ENCODE measurements at regions not wholly inside any gene's neighbourhood (a gene's known extent, or its start where the extent isn't known, plus 50 kb on each side); places are given as distances from the start of the nearest gene placed in this dataset.

GRCh38 chr18:7172611-7173010 lies 55.0 kb upstream of the LAMA1 start:
- no peak for DNase-seq (ENCODE audit: low spot score)
- H3K4me1 ChIP-seq (ENCODE audit: insufficient read depth) = peaks cover 5% of the 10 kb centered on the region
- H3K4me2 ChIP-seq = no peak overlapping the region
- H2AFZ ChIP-seq = no peak overlapping the region
- H3K27me3 ChIP-seq = no peaks in the 10 kb centered on the region
- no peaks in the 10 kb centered on the region for H3K9me3 ChIP-seq (ENCODE audit: low read depth)
- H3K36me3 ChIP-seq (replicated peaks; ENCODE audit: insufficient read depth, low read depth) = no peaks in the 10 kb centered on the region
- H3K79me2 ChIP-seq = no peaks in the 10 kb centered on the region
- H3K4me3 ChIP-seq = no peak overlapping the region
- H3K27ac ChIP-seq = no peak overlapping the region
- TF ChIP-seq EZH2 (IDR thresholded peaks at IDR 0.05; ENCODE audit: borderline replicate concordance) (no peak), CTCF (IDR thresholded peaks at IDR 0.05; ENCODE audit: poor library complexity) (no peak), EZH2phosphoT487 (IDR thresholded peaks at IDR 0.05; ENCODE audit: low read depth, severe bottlenecking, unreplicated experiment) (no peak)
- WGBS (ENCODE audit: low lambda C conversion rate, missing lambda C conversion rate) = 73% methylated on average over 10 of the region's 10 CpGs
- H3K9me2 ChIP-seq (replicated peaks; ENCODE audit: insufficient read depth) = no peaks in the 10 kb centered on the region
- H4K20me1 ChIP-seq (ENCODE audit: insufficient read depth, poor library complexity, severe bottlenecking) = no peaks in the 10 kb centered on the region

GRCh38 chr18:7170292-7170691 lies 52.7 kb upstream of the LAMA1 start:
- DNase-seq (ENCODE audit: low spot score) = no peak
- no peaks in the 10 kb centered on the region for H3K9me2 ChIP-seq (replicated peaks; ENCODE audit: insufficient read depth)
- no peaks in the 10 kb centered on the region for H3K27me3 ChIP-seq
- H3K27ac ChIP-seq = no peak overlapping the region
- no peaks in the 10 kb centered on the region for H3K79me2 ChIP-seq
- H3K4me1 ChIP-seq (ENCODE audit: insufficient read depth) = peaks cover 5% of the 10 kb centered on the region
- no peaks in the 10 kb centered on the region for H3K36me3 ChIP-seq (replicated peaks; ENCODE audit: insufficient read depth, low read depth)
- H3K4me2 ChIP-seq = no peak overlapping the region
- no peak overlapping the region for H2AFZ ChIP-seq
- no peak for TF ChIP-seq CTCF (IDR thresholded peaks at IDR 0.05; ENCODE audit: poor library complexity)
- no peak for TF ChIP-seq EZH2phosphoT487 (IDR thresholded peaks at IDR 0.05; ENCODE audit: low read depth, severe bottlenecking, unreplicated experiment)
- no peak for TF ChIP-seq EZH2 (IDR thresholded peaks at IDR 0.05; ENCODE audit: borderline replicate concordance)
- H3K4me3 ChIP-seq = no peak overlapping the region
- H4K20me1 ChIP-seq (ENCODE audit: insufficient read depth, poor library complexity, severe bottlenecking) = no peaks in the 10 kb centered on the region
- no peaks in the 10 kb centered on the region for H3K9me3 ChIP-seq (ENCODE audit: low read depth)
- WGBS (ENCODE audit: low lambda C conversion rate, missing lambda C conversion rate) = 68% methylated on average over 7 of the region's 8 CpGs

- Histone ChIP-seq H2AFZ (no peak overlapping the region), H3K4me3 (no peak overlapping the region), H3K36me3 (replicated peaks; ENCODE audit: insufficient read depth, low read depth) (no peaks in the 10 kb centered on the region), H4K20me1 (ENCODE audit: insufficient read depth, poor library complexity, severe bottlenecking) (no peaks in the 10 kb centered on the region), H3K27ac (no peak overlapping the region), H3K79me2 (no peaks in the 10 kb centered on the region), H3K4me2 (no peak overlapping the region), H3K9me3 (ENCODE audit: low read depth) (no peaks in the 10 kb centered on the region), H3K9me2 (replicated peaks; ENCODE audit: insufficient read depth) (no peaks in the 10 kb centered on the region), H3K4me1 (ENCODE audit: insufficient read depth) (peaks cover 5% of the 10 kb centered on the region), H3K27me3 (no peaks in the 10 kb centered on the region)
- 87% methylated on average over 11 of the region's 11 CpGs for whole genome bisulfite sequencing (ENCODE audit: low lambda C conversion rate, missing lambda C conversion rate)
- DNase-seq (ENCODE audit: low spot score) = no peak
- TF ChIP-seq CTCF (IDR thresholded peaks at IDR 0.05; ENCODE audit: poor library complexity) (no peak), EZH2 (IDR thresholded peaks at IDR 0.05; ENCODE audit: borderline replicate concordance) (no peak), EZH2phosphoT487 (IDR thresholded peaks at IDR 0.05; ENCODE audit: low read depth, severe bottlenecking, unreplicated experiment) (no peak)
These were observed 52.0 kb upstream of the LAMA1 start for GRCh38 chr18:7169601-7170000.

- 58% methylated on average over 7 of the region's 7 CpGs for WGBS (ENCODE audit: low lambda C conversion rate, missing lambda C conversion rate)
- Histone ChIP-seq H3K9me3 (ENCODE audit: low read depth) (no peaks in the 10 kb centered on the region), H3K4me2 (no peak overlapping the region), H3K79me2 (no peaks in the 10 kb centered on the region), H3K4me3 (no peak overlapping the region), H3K9me2 (replicated peaks; ENCODE audit: insufficient read depth) (no peaks in the 10 kb centered on the region), H3K27me3 (no peaks in the 10 kb centered on the region), H4K20me1 (ENCODE audit: insufficient read depth, poor library complexity, severe bottlenecking) (no peaks in the 10 kb centered on the region), H3K27ac (no peak overlapping the region), H3K36me3 (replicated peaks; ENCODE audit: insufficient read depth, low read depth) (no peaks in the 10 kb centered on the region), H3K4me1 (ENCODE audit: insufficient read depth) (peaks cover 5% of the 10 kb centered on the region), H2AFZ (no peak overlapping the region)
- TF ChIP-seq EZH2phosphoT487 (IDR thresholded peaks at IDR 0.05; ENCODE audit: low read depth, severe bottlenecking, unreplicated experiment) (no peak), EZH2 (IDR thresholded peaks at IDR 0.05; ENCODE audit: borderline replicate concordance) (no peak), CTCF (IDR thresholded peaks at IDR 0.05; ENCODE audit: poor library complexity) (no peak)
- no peak for DNase-seq (ENCODE audit: low spot score)
These were observed 50.8 kb upstream of the LAMA1 start for GRCh38 chr18:7168408-7168807.

All from hepatocyte (in vitro differentiated cells).